ENCODE measurements at regions not wholly inside any gene's neighbourhood (a gene's known extent, or its start where the extent isn't known, plus 50 kb on each side); places are given as distances from the start of the nearest gene placed in this dataset.

- Histone ChIP-seq H3K27me3 (peaks cover 0 to 8% (median 0%) of the 10 kb centered on the region in 11 experiments; a peak in 5 of 22 replicates), H3K9me3 (replicated peaks in 1 of 11) (peaks cover 24 to 37% (median 32%) of the 10 kb centered on the region in 11 experiments), H3K36me3 (no peaks in the 10 kb centered on the region; a peak in 1 of 22 replicates), H3K9ac (no peak overlapping the region), H3K4me3 (no peak overlapping the region), H3K27ac (no peak overlapping the region), H3K4me2 (no peak overlapping the region), H4K20me1 (peaks cover 0 to 2% (median 0%) of the 10 kb centered on the region in 11 experiments; a peak in 1 of 22 replicates), H3K4me1 (peaks cover 32 to 40% (median 37%) of the 10 kb centered on the region in 10 experiments)
- TF ChIP-seq Cebpa-rat (IDR thresholded peaks at IDR 0.05), result no peak
These were observed 156.8 kb upstream of the IRX3 start for GRCh38 chr16:54443352-54443751.

GRCh38 chr16:54442864-54443263, 156.3 kb upstream of the IRX3 start:
- H3K36me3 ChIP-seq, result no peaks in the 10 kb centered on the region; a peak in 1 of 22 replicates
- no peak overlapping the region for H3K4me2 ChIP-seq
- no peak overlapping the region for H3K4me3 ChIP-seq
- no peaks in the 10 kb centered on the region for H4K20me1 ChIP-seq
- H3K27ac ChIP-seq, result no peak overlapping the region
- H3K4me1 ChIP-seq, result peaks cover 31 to 35% (median 33%) of the 10 kb centered on the region in 10 experiments
- H3K9me3 ChIP-seq (replicated peaks in 1 of 11), result peaks cover 27 to 42% (median 36%) of the 10 kb centered on the region in 11 experiments
- no peak for TF ChIP-seq Cebpa-rat (IDR thresholded peaks at IDR 0.05)
- peaks cover 0 to 8% (median 0%) of the 10 kb centered on the region in 11 experiments; a peak in 5 of 22 replicates for H3K27me3 ChIP-seq
- H3K9ac ChIP-seq, result no peak overlapping the region

- H3K9ac ChIP-seq, result no peak overlapping the region
- no peak overlapping the region for H3K4me3 ChIP-seq
- no peak for TF ChIP-seq Cebpa-rat (IDR thresholded peaks at IDR 0.05)
- H3K4me2 ChIP-seq, result no peak overlapping the region
- H3K27me3 ChIP-seq, result no peaks in the 10 kb centered on the region; a peak in 2 of 22 replicates
- H3K9me3 ChIP-seq (replicated peaks in 1 of 11), result peaks cover 16 to 44% (median 30%) of the 10 kb centered on the region in 11 experiments
- no peaks in the 10 kb centered on the region for H3K36me3 ChIP-seq
- no peak overlapping the region for H3K27ac ChIP-seq
- H3K4me1 ChIP-seq, result 0 out of 20 replicates have a peak, but pooled peaks cover 0 to 5% (median 0%) of the 10 kb centered on the region in 10 experiments
- no peaks in the 10 kb centered on the region for H4K20me1 ChIP-seq
These were observed 151.9 kb upstream of the IRX3 start for GRCh38 chr16:54438469-54438868.

- no peak overlapping the region for H3K4me3 ChIP-seq
- H4K20me1 ChIP-seq, result no peaks in the 10 kb centered on the region
These were observed 151.3 kb upstream of the IRX3 start for GRCh38 chr16:54437921-54438320.

DNA sequence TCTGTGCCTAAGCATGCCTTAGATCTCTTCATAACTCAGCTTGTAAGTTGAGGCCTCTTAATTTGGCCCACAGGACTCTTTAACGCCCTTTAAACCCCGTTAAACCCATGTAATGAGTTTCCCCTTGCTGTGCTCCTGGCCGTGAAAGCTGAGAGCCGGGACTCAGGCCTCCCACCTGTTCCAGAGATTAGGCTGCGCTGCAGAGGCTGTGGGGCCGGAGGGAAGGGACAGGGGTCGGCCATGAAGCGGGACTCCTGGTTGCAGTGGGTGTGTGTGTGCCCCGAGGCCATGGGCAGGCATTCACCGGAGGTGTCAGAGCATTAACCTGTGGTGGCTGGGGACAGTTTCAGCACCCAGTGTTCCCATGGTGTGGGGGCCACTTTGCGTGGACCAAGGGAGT, 150.8 kb upstream of the IRX3 start:
- Histone ChIP-seq H3K36me3 (no peaks in the 10 kb centered on the region), H3K9ac (no peak overlapping the region), H3K9me3 (replicated peaks in 1 of 11) (peaks cover 5 to 34% (median 19%) of the 10 kb centered on the region in 11 experiments; a peak in 19 of 22 replicates), H3K27me3 (no peaks in the 10 kb centered on the region; a peak in 1 of 22 replicates), H3K4me2 (no peak overlapping the region), H4K20me1 (no peaks in the 10 kb centered on the region), H3K27ac (no peak overlapping the region), H3K4me3 (no peak overlapping the region), H3K4me1 (0 out of 20 replicates have a peak, but pooled peaks cover 0 to 5% (median 0%) of the 10 kb centered on the region in 10 experiments)
- no peak for TF ChIP-seq Cebpa-rat (IDR thresholded peaks at IDR 0.05)

More at GRCh38 chr16:54437921-54438320, 151.3 kb upstream of the IRX3 start:
- Histone ChIP-seq H3K4me2 (no peak overlapping the region), H3K27me3 (no peaks in the 10 kb centered on the region; a peak in 1 of 22 replicates), H3K4me1 (0 out of 20 replicates have a peak, but pooled peaks cover 0 to 5% (median 0%) of the 10 kb centered on the region in 10 experiments), H3K36me3 (no peaks in the 10 kb centered on the region), H3K9me3 (replicated peaks in 1 of 11) (peaks cover 11 to 38% (median 25%) of the 10 kb centered on the region in 11 experiments), H3K27ac (no peak overlapping the region), H3K9ac (no peak overlapping the region)
- TF ChIP-seq Cebpa-rat (IDR thresholded peaks at IDR 0.05), result no peak

GRCh38 chr16:54436346-54436745, 149.8 kb upstream of the IRX3 start:
- peaks cover under 1 to 7% (median 3%) of the 10 kb centered on the region in 11 experiments; a peak in 11 of 22 replicates for H3K27me3 ChIP-seq
- 0 out of 20 replicates have a peak, but pooled peaks cover 0 to 5% (median 0%) of the 10 kb centered on the region in 10 experiments for H3K4me1 ChIP-seq
- H4K20me1 ChIP-seq, result no peaks in the 10 kb centered on the region
- no peak overlapping the region for H3K9ac ChIP-seq
- no peak overlapping the region for H3K4me3 ChIP-seq
- H3K36me3 ChIP-seq, result no peaks in the 10 kb centered on the region
- H3K4me2 ChIP-seq, result peak overlapping the region in 1 of 11 experiments; percentile 35; a peak in 2 of 22 replicates
- TF ChIP-seq Cebpa-rat (IDR thresholded peaks at IDR 0.05), result no peak
- H3K9me3 ChIP-seq (replicated peaks in 1 of 11), result peaks cover 0 to 32% (median 13%) of the 10 kb centered on the region in 11 experiments; a peak in 13 of 22 replicates
- H3K27ac ChIP-seq, result no peak overlapping the region

DNA sequence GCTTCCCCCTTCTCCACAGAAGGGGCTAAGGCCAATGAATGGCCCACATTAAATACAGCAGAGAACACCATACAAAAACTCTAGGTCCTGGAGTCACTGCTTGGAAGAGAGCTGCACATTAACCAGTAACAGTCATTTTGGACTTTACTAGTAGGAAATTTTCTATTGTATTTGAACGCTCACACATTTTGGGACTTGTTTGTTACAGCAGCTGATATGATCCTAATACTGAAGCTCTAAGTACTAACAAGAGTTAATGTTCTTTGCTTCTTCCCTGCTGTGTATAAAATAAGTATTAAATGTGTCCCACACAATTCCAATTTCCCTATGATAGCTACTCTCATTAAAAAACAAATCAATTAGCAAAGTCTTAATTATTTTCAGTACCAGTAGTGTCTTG, 148.3 kb upstream of the IRX3 start:
- H3K9me3 ChIP-seq (replicated peaks in 1 of 11), result peaks cover 8 to 37% (median 23%) of the 10 kb centered on the region in 11 experiments; a peak in 20 of 22 replicates
- H3K27ac ChIP-seq, result no peak overlapping the region
- H3K36me3 ChIP-seq, result no peaks in the 10 kb centered on the region
- H3K4me2 ChIP-seq, result no peak overlapping the region
- H3K4me3 ChIP-seq, result no peak overlapping the region
- 0 out of 20 replicates have a peak, but pooled peaks cover 0 to 5% (median 0%) of the 10 kb centered on the region in 10 experiments for H3K4me1 ChIP-seq
- no peaks in the 10 kb centered on the region for H4K20me1 ChIP-seq
- H3K27me3 ChIP-seq, result peaks cover 13 to 22% (median 17%) of the 10 kb centered on the region in 11 experiments; a peak in 20 of 22 replicates
- no peak overlapping the region for H3K9ac ChIP-seq
- TF ChIP-seq Cebpa-rat (IDR thresholded peaks at IDR 0.05), result no peak

DNA sequence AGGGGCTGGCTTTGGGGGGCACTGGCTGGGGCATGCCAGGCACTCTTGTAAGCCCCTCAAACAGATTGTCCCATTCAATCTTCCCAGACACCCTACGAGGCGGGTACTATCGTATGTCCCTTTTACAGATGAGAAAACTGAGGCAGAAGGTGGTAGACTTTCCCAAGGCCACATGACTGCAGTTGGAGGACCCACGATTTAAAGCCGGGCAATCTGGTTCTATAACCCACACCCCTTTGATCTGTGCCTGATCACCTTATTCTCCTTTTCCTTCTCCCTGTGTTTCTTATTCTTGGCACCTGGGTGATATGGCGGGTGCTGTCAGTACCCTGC, 146.3 kb upstream of the IRX3 start:
- Histone ChIP-seq H3K9me3 (replicated peaks in 1 of 11) (peaks cover 14 to 38% (median 23%) of the 10 kb centered on the region in 11 experiments; a peak in 20 of 22 replicates), H3K9ac (no peak overlapping the region), H4K20me1 (no peaks in the 10 kb centered on the region), H3K27ac (no peak overlapping the region), H3K27me3 (peaks cover 13 to 23% (median 17%) of the 10 kb centered on the region in 11 experiments; a peak in 20 of 22 replicates), H3K36me3 (no peaks in the 10 kb centered on the region), H3K4me3 (no peak overlapping the region), H3K4me2 (no peak overlapping the region), H3K4me1 (0 out of 20 replicates have a peak, but pooled peaks cover 0 to 5% (median 0%) of the 10 kb centered on the region in 10 experiments)
- TF ChIP-seq Cebpa-rat (IDR thresholded peaks at IDR 0.05), result no peak

GRCh38 chr16:54431997-54432896, 145.7 kb upstream of the IRX3 start:
- Histone ChIP-seq H3K9me3 (replicated peaks in 1 of 11) (peaks cover 12 to 31% (median 17%) of the 10 kb centered on the region in 11 experiments; a peak in 20 of 22 replicates), H3K9ac (no peak overlapping the region), H3K4me3 (no peak overlapping the region), H3K4me2 (no peak overlapping the region), H4K20me1 (no peaks in the 10 kb centered on the region), H3K36me3 (no peaks in the 10 kb centered on the region), H3K4me1 (0 out of 20 replicates have a peak, but pooled peaks cover 0 to 5% (median 0%) of the 10 kb centered on the region in 10 experiments), H3K27ac (no peak overlapping the region), H3K27me3 (peaks cover 13 to 23% (median 17%) of the 10 kb centered on the region in 11 experiments; a peak in 20 of 22 replicates)
- TF ChIP-seq Cebpa-rat (IDR thresholded peaks at IDR 0.05), result no peak
